Right atrium auricular region (tissue), 2 donors: ENCODE measurements at regions not wholly inside any gene's neighbourhood (a gene's known extent, or its start where the extent isn't known, plus 50 kb on each side); places are given as distances from the start of the nearest gene placed in this dataset.

ENCODE experiments used
- DNase-seq: peaks from one replicate; pipeline ENCODE4 v3.0.0-alpha.2; 2019; ENCODE audit warnings: low spot score
- H3K27ac ChIP-seq, 2 donors: fragments of 200-600 bp; sonication (generic); 1 replicate in 1 of 2; 2 replicates in 1 of 2; pipeline ENCODE4 v1.5.1; 2016 to 2019
- H3K27me3 ChIP-seq, 2 donors: fragments of 200-600 bp; sonication (generic); one replicate each; pipeline versions ENCODE4 v1.5.1 to v1.6.0; 2017 to 2019
- H3K36me3 ChIP-seq: fragments of 200-600 bp; sonication (generic); one replicate; pipeline ENCODE4 v1.5.1; 2016
- H3K4me1 ChIP-seq, 2 donors: fragments of 200-600 bp; sonication (generic); one replicate each; pipeline versions ENCODE4 v1.5.1 to v1.6.0; 2017 to 2019
- H3K4me3 ChIP-seq, 2 donors: fragments of 200-600 bp; sonication (generic); 1 replicate in 1 of 2; 2 replicates in 1 of 2; pipeline ENCODE4 v1.5.1; 2017 to 2019; ENCODE audit warnings: mild to moderate bottlenecking in 1 of 2, moderate library complexity in 1 of 2
- H3K9me3 ChIP-seq, 2 donors: fragments of 200-600 bp; sonication (generic); one replicate each; pipeline ENCODE4 v1.5.1; 2019
- TF ChIP-seq, protein P1 (sequence below), 2 donors: fragments of 200-600 bp; sonication (generic); IDR thresholded peaks; one replicate each; pipeline ENCODE4 v1.5.1; 2019; ENCODE audit warnings: antibody characterized with exemption in 2 of 2

DNA sequence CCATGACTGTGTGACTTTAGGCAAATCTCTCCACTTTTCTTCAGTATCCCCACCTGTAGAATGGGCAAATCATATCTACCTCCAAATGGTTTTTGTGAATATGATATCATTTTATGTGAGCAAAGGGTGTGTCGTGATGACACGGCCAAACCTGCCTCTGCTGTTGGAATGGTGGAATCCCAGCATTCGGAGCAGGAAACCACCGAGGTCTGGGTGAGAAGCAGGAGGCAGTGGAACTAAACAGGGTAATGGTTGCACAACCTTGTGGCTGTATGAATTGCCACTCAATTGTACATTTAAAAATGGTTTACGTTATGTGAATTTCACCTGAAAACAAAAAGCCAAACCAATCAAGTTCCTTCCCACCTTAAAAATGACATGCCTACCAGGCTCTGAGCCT lies 131.4 kb upstream of the ZMIZ1 start:
- DNase-seq, result no peak
- Histone ChIP-seq H3K4me1 (peaks cover 0 to 26% of the 10 kb centered on the region in 2 donors), H3K27me3 (no peaks in the 10 kb centered on the region), H3K36me3 (no peaks in the 10 kb centered on the region), H3K4me3 (no peak overlapping the region), H3K9me3 (no peaks in the 10 kb centered on the region), H3K27ac (no peak overlapping the region)
- TF ChIP-seq, protein P1, sequence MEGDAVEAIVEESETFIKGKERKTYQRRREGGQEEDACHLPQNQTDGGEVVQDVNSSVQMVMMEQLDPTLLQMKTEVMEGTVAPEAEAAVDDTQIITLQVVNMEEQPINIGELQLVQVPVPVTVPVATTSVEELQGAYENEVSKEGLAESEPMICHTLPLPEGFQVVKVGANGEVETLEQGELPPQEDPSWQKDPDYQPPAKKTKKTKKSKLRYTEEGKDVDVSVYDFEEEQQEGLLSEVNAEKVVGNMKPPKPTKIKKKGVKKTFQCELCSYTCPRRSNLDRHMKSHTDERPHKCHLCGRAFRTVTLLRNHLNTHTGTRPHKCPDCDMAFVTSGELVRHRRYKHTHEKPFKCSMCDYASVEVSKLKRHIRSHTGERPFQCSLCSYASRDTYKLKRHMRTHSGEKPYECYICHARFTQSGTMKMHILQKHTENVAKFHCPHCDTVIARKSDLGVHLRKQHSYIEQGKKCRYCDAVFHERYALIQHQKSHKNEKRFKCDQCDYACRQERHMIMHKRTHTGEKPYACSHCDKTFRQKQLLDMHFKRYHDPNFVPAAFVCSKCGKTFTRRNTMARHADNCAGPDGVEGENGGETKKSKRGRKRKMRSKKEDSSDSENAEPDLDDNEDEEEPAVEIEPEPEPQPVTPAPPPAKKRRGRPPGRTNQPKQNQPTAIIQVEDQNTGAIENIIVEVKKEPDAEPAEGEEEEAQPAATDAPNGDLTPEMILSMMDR (IDR thresholded peaks at IDR 0.05), result no peak

DNA sequence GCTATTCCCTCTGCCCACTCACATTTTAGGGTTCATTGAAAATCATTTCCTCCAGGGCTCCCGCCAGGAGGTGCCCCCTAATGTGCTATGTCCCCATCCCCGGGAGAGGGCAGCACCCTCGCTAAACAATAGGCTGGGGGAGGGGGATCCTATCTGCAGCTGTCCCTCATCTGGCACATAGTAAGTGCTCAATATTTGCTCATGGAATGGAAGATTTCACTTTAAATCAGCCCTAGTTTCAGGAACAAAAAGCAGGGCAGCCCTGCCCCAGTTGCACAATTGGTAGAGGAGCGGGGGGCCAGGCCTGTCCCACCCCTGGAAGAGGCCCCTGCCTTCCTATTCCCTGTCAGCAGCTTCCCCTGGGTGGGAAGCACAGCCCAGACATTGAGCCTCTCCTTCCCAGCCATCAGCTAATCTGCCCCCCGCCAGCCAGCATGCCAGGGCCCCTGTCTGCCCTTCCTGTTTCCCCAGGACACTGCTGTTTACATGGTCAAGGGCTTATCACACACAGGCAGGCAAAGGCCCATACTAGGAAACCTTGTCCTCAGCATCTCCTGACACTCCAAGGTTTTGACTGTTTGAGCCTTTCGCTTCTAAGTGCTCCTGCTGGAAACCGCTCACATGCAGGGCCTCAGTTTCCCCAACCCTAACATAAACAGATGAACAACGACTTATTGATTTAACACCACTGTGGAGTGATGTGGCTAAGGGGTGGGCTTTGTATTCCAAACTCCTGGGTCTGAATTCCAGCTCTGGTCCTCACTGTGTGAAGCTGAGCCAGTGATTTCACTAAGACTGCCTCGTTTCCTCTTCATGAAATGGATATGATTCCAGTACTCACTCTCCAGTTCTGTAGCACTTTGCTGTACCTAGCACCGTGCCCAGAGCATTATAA lies 130.7 kb upstream of the ZMIZ1 start:
- Histone ChIP-seq H3K27me3 (no peaks in the 10 kb centered on the region), H3K4me3 (no peak overlapping the region), H3K4me1 (peaks cover 0 to 26% of the 10 kb centered on the region in 2 donors), H3K27ac (no peak overlapping the region), H3K36me3 (no peaks in the 10 kb centered on the region), H3K9me3 (peaks cover 0 to 6% of the 10 kb centered on the region in 2 donors)
- no peak for DNase-seq
- TF ChIP-seq, protein P1 (IDR thresholded peaks at IDR 0.05), result no peak

DNA sequence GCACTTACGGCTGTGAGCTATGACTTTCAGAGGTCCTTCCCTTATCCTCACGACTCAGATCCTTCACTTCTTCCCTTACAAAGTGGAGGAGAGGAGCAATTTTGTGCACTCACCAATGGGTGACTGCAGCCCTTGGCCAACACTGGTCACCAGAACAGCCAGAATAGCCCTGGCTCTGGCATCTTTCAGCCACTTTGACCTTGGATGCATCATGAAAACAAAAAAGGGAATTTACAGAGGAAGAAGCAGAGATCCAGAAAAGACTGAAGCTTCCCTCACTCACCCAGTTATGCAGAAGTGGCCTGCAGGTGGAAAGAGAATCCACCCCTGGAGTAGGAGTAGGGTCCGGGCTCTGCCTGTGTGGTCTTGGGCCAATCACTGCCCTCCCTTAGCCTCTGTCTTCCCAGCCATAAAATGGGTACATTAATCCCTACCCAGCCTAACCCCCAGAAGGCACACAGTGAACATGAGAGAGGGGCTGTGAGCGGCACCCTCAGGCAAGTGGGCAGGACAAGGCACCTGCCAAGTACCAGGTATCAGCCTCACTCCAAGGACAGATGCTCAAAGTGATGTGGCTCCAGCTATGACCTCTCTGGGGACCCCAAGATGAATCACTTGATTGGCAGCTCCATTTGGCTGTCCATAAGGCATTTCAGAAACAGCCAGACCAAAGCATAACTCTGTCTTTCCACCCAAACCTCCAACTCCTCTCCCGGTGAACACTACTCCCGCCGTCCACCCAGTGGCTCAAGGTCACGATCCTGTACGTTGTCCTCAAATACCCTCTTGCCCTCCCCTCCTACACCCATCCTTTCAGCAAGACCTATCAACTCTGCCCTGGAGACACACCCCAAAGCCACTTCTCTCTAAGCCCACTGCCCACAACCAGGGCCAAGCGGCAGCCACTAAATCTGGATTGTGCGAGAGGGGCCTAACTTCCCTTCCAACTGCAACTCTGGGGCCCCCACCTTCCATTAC lies 129.8 kb upstream of the ZMIZ1 start:
- Histone ChIP-seq H3K4me3 (no peak overlapping the region), H3K9me3 (peaks cover 0 to 10% of the 10 kb centered on the region in 2 donors), H3K36me3 (no peaks in the 10 kb centered on the region), H3K27me3 (no peaks in the 10 kb centered on the region), H3K4me1 (peaks cover 0 to 26% of the 10 kb centered on the region in 2 donors), H3K27ac (no peak overlapping the region)
- no peak for DNase-seq
- TF ChIP-seq, protein P1 (IDR thresholded peaks at IDR 0.05), result no peak

DNA sequence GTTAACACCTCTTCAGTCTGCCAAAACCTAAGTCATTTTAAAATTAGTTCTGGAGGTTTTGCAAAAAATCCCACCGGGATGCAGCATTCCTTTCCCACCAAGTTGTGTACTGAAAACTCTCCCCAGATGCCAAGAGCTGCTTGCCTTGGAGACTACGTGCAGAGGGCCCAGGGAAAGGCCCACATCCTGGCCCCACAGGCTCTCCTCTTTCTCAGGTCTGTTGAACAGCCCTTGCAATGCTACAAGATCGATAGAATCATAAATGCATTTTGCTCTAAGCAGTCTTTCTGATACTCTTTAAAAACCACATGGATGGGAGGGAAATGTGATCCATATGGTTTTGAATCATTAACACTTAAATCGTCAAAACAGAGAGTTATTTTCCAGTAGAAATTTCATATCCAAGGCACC lies 126.7 kb upstream of the ZMIZ1 start:
- TF ChIP-seq, protein P1 (IDR thresholded peaks at IDR 0.05), result no peak

DNA sequence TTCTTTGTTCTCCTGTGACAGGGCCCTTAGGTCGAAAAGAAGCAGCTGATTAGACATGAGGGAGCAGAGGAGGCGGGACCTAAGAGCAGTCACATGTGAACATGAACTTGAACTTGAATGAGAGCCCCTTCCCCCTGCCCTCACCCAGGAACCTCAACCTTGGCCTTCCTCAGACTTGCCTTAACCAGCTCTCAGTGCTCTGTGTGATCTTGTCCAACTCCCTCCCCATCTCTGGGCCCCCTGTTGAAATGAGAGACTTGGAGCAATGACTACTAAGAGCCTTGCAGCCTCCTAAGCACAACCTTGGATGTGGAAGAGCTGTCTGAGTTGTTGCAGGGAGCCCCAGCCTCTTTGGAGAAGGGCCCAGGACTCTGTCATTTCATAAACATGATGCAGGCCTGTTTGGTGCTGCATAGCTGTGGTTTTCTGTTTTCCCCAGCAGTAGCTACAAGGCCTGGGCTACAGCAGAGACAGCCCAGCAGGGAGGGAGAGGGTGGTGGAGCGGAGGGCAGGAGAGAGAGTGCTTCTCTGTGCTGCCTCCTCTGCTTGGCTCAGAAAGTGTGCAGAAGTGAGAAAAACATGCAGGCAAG lies 123.9 kb upstream of the ZMIZ1 start:
- no peak overlapping the region for H3K4me3 ChIP-seq
- TF ChIP-seq, protein P1 (IDR thresholded peaks at IDR 0.05), result no peak
- H3K9me3 ChIP-seq, result peaks cover 0 to 10% of the 10 kb centered on the region in 2 donors
- peaks cover 0 to 19% of the 10 kb centered on the region in 2 donors for H3K4me1 ChIP-seq
- H3K36me3 ChIP-seq, result no peaks in the 10 kb centered on the region
- no peaks in the 10 kb centered on the region for H3K27me3 ChIP-seq
- H3K27ac ChIP-seq, result peak overlapping the region; percentile 5 to 31
- no peak for DNase-seq

More for the DNA sequence above, 126.7 kb upstream of the ZMIZ1 start:
- Histone ChIP-seq H3K27ac (no peak overlapping the region), H3K27me3 (no peaks in the 10 kb centered on the region), H3K36me3 (no peaks in the 10 kb centered on the region), H3K9me3 (peaks cover 0 to 10% of the 10 kb centered on the region in 2 donors), H3K4me3 (no peak overlapping the region), H3K4me1 (peaks cover 0 to 27% of the 10 kb centered on the region in 2 donors)
- no peak for DNase-seq
